Caco-2 (cell line): ENCODE measurements at regions not wholly inside any gene's neighbourhood (a gene's known extent, or its start where the extent isn't known, plus 50 kb on each side); places are given as distances from the start of the nearest gene placed in this dataset.

ENCODE experiments used
- BruUV-seq: library from RNA; stranded (reverse); fragments of 400-500 nt; replicated peaks from 2 replicates; lab custom pipeline; 2021; lab: Mats Ljungman, UMichigan
- CTCF ChIA-PET: fragments of 300-600 bp; sonication (Branson Sonifier 250); formaldehyde crosslinking; loops from one replicate; lab custom pipeline; 2022; ENCODE audit warnings: antibody characterized with exemption; lab: Charles Lee
- POLR2A ChIA-PET: fragments of 300-600 bp; sonication (Branson Sonifier 250); formaldehyde crosslinking; loops from one replicate; lab custom pipeline; 2022; ENCODE audit warnings: antibody characterized with exemption; lab: Charles Lee
- DNase-seq, 2 experiments: peaks; one replicate each; pipeline versions ENCODE4 v3.0.0 to v3.0.0-alpha.2; 2020 to 2022
- H3K27me3 ChIP-seq: replicated peaks from 2 replicates; pipeline ENCODE4 v1.6.0; 2011; ENCODE audit warnings: low read length; ENCODE audit not compliant: control insufficient read depth, insufficient read depth
- H3K36me3 ChIP-seq: 2 replicates; pipeline ENCODE4 v1.5.1; 2011; ENCODE audit warnings: low read length; ENCODE audit not compliant: control insufficient read depth, insufficient read depth
- H3K4me1 ChIP-seq: fragments of 250-450 bp; sonication (Bioruptor Pico); 2 replicates; pipeline ENCODE4 v1.5.1; 2020; ENCODE audit warnings: mild to moderate bottlenecking
- H3K4me3 ChIP-seq: 2 replicates; pipeline ENCODE4 v1.5.1; 2011; ENCODE audit warnings: low read depth, mild to moderate bottlenecking, control low read depth, low read length
- H3K9me3 ChIP-seq: fragments of 250-450 bp; sonication (Bioruptor Pico); 2 replicates; pipeline ENCODE4 v1.5.1; 2020; ENCODE audit warnings: mild to moderate bottlenecking, moderate library complexity
- H3K27ac Mint-ChIP-seq: one replicate; pipeline ENCODE4 v1.8.0; 2022; ENCODE audit warnings: mixed read lengths; ENCODE audit not compliant: unreplicated experiment
- H3K27me3 Mint-ChIP-seq: one replicate; pipeline ENCODE4 v1.8.0; 2022; ENCODE audit warnings: mixed read lengths; ENCODE audit not compliant: insufficient read depth, unreplicated experiment
- H3K36me3 Mint-ChIP-seq: one replicate; pipeline ENCODE4 v1.8.0; 2022; ENCODE audit warnings: mild to moderate bottlenecking, mixed read lengths; ENCODE audit not compliant: insufficient read depth, unreplicated experiment
- H3K4me1 Mint-ChIP-seq: one replicate; pipeline ENCODE4 v1.8.0; 2022; ENCODE audit warnings: low read depth, mixed read lengths; ENCODE audit not compliant: unreplicated experiment
- H3K4me3 Mint-ChIP-seq: one replicate; pipeline ENCODE4 v1.8.0; 2022; ENCODE audit warnings: mild to moderate bottlenecking, moderate library complexity, mixed read lengths; ENCODE audit not compliant: unreplicated experiment
- H3K9me3 Mint-ChIP-seq: one replicate; pipeline ENCODE4 v1.8.0; 2022; ENCODE audit warnings: mixed read lengths; ENCODE audit not compliant: unreplicated experiment
- intact Hi-C: fragments of 100-400 bp; cut with micrococcal nuclease; formaldehyde crosslinking; loops from one replicate; pipeline ENCODE4 v1.10.0; 2022; ENCODE audit not compliant: unreplicated experiment
- TF ChIP-seq, protein P1 (sequence below), 2 experiments: fragments of 200-600 bp in 1 of 2; IDR thresholded peaks; 1 replicate in 1 of 2; 2 replicates in 1 of 2; pipeline versions ENCODE4 v1.5.1 to v1.8.0; 2011 to 2022; ENCODE audit warnings: antibody characterized with exemption in 1 of 2, control low read depth in 1 of 2, inconsistent platforms in 1 of 2, low read depth in 1 of 2, low read length in 1 of 2, mild to moderate bottlenecking in 1 of 2, moderate library complexity in 1 of 2; ENCODE audit not compliant: insufficient read depth in 1 of 2, severe bottlenecking in 1 of 2, unreplicated experiment in 1 of 2

DNA sequence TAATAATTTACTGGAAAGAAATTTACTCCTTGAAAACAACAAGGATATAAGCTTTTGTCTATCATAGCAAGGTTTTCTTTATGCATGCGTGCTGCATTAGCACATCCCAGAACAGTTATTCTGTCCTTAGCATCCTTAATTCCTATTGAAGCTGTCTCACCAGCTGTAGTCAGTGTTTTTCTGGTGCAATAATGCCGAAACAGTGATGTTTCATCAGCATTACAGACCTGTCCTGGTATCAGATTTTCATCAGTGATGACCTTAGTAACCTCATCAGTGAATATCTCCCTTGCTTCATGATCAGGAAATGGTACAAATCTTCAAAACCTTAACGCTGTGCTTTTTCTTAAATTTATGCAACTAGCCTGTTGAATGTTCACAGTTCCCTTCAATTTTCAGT is 264.7 kb upstream of the STARD13 start:
- intact Hi-C loops = no loop called here
- TF ChIP-seq, protein P1, sequence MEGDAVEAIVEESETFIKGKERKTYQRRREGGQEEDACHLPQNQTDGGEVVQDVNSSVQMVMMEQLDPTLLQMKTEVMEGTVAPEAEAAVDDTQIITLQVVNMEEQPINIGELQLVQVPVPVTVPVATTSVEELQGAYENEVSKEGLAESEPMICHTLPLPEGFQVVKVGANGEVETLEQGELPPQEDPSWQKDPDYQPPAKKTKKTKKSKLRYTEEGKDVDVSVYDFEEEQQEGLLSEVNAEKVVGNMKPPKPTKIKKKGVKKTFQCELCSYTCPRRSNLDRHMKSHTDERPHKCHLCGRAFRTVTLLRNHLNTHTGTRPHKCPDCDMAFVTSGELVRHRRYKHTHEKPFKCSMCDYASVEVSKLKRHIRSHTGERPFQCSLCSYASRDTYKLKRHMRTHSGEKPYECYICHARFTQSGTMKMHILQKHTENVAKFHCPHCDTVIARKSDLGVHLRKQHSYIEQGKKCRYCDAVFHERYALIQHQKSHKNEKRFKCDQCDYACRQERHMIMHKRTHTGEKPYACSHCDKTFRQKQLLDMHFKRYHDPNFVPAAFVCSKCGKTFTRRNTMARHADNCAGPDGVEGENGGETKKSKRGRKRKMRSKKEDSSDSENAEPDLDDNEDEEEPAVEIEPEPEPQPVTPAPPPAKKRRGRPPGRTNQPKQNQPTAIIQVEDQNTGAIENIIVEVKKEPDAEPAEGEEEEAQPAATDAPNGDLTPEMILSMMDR (IDR thresholded peaks at IDR 0.05; ENCODE audit: insufficient read depth in 1 of 2, low read depth in 1 of 2, low read length in 1 of 2, severe bottlenecking in 1 of 2, unreplicated experiment in 1 of 2) = no peak

DNA sequence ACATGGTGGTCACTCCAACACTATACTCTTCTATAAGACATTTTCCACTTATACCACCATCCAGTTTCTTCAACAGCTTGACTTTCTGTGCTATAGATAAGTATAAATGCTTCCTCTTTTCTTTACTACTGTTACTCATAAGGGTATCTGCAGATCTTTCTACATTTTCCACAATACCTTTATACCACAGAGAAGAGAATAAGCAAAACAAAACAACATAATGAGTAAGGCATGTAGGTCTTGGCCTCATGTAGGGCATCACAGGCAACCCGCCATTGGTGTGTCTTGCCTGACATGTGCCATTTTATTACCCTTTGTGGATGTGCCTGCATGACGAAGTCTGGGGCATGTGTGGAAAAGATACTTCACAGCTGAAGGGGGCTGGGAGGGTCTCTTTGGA is 265.3 kb upstream of the STARD13 start:
- BruUV-seq = no TSS peak
- Mint-ChIP-seq H3K36me3 (no peaks in the 10 kb centered on the region), H3K9me3 (no peaks in the 10 kb centered on the region), H3K4me3 (no peak overlapping the region), H3K27ac (no peak overlapping the region), H3K27me3 (no peaks in the 10 kb centered on the region), H3K4me1 (no peaks in the 10 kb centered on the region)
- H3K36me3 ChIP-seq = no peaks in the 10 kb centered on the region
- H3K9me3 ChIP-seq = no peaks in the 10 kb centered on the region
- POLR2A ChIA-PET = no interaction called here
- TF ChIP-seq, protein P1 (IDR thresholded peaks at IDR 0.05; ENCODE audit: insufficient read depth in 1 of 2, low read depth in 1 of 2, low read length in 1 of 2, severe bottlenecking in 1 of 2, unreplicated experiment in 1 of 2) = no peak
- no peaks in the 10 kb centered on the region for H3K4me1 ChIP-seq
- no peak overlapping the region for H3K4me3 ChIP-seq
- no peak for DNase-seq
- intact Hi-C loops = no loop called here
- CTCF ChIA-PET = no interaction called here
- H3K27me3 ChIP-seq = no peaks in the 10 kb centered on the region

More for the DNA sequence above, 264.7 kb upstream of the STARD13 start:
- ChIA-PET CTCF (no interaction called here), POLR2A (no interaction called here)
- no peaks in the 10 kb centered on the region for H3K36me3 ChIP-seq
- Mint-ChIP-seq H3K27ac (no peak overlapping the region), H3K36me3 (no peaks in the 10 kb centered on the region), H3K27me3 (no peaks in the 10 kb centered on the region), H3K9me3 (no peaks in the 10 kb centered on the region), H3K4me3 (no peak overlapping the region), H3K4me1 (no peaks in the 10 kb centered on the region)
- no peaks in the 10 kb centered on the region for H3K4me1 ChIP-seq
- H3K27me3 ChIP-seq = no peaks in the 10 kb centered on the region
- H3K9me3 ChIP-seq = no peaks in the 10 kb centered on the region
- DNase-seq = no peak
- no TSS peak for BruUV-seq
- no peak overlapping the region for H3K4me3 ChIP-seq

GRCh38 chr13:33554919-33555791 is 262.8 kb upstream of the RFC3 start:
- TF ChIP-seq, protein P1 (IDR thresholded peaks at IDR 0.05; ENCODE audit: insufficient read depth in 1 of 2, low read depth in 1 of 2, low read length in 1 of 2, severe bottlenecking in 1 of 2, unreplicated experiment in 1 of 2) = no peak
- Mint-ChIP-seq H3K27ac (no peak overlapping the region), H3K27me3 (no peaks in the 10 kb centered on the region), H3K36me3 (no peaks in the 10 kb centered on the region), H3K4me3 (no peak overlapping the region), H3K4me1 (no peaks in the 10 kb centered on the region), H3K9me3 (no peaks in the 10 kb centered on the region)
- no peaks in the 10 kb centered on the region for H3K4me1 ChIP-seq
- ChIA-PET CTCF (no interaction called here), POLR2A (no interaction called here)
- BruUV-seq = no TSS peak
- DNase-seq = no peak
- H3K27me3 ChIP-seq = no peaks in the 10 kb centered on the region
- no peaks in the 10 kb centered on the region for H3K36me3 ChIP-seq
- no peaks in the 10 kb centered on the region for H3K9me3 ChIP-seq
- H3K4me3 ChIP-seq = no peak overlapping the region
- intact Hi-C loops = no loop called here
